H1 (cell line): ENCODE measurements at regions not wholly inside any gene's neighbourhood (a gene's known extent, or its start where the extent isn't known, plus 50 kb on each side); places are given as distances from the start of the nearest gene placed in this dataset.

Experiments used
- EP300 ChIP-seq, 2 experiments: IDR thresholded peaks; 1 replicate in 1 of 2; 2 replicates in 1 of 2; pipeline ENCODE4 v1.6.1; 2011 to 2012; ENCODE audit warnings: low read depth in 2 of 2, low read length in 2 of 2, mild to moderate bottlenecking in 2 of 2, borderline replicate concordance in 1 of 2, inconsistent platforms in 1 of 2, moderate library complexity in 1 of 2
- GTF2F1 ChIP-seq: IDR thresholded peaks from 2 replicates; pipeline ENCODE4 v1.6.1; 2012; ENCODE audit warnings: low read depth, low read length, improper control_type of control experiment, borderline replicate concordance
- JUN ChIP-seq: IDR thresholded peaks from 2 replicates; pipeline ENCODE4 v1.6.1; 2011; ENCODE audit warnings: low read depth, mild to moderate bottlenecking, improper control_type of control experiment, low read length
- JUND ChIP-seq: IDR thresholded peaks from 2 replicates; pipeline ENCODE4 v1.6.1; 2011; ENCODE audit warnings: mild to moderate bottlenecking, improper control_type of control experiment, low read length
- MAFK ChIP-seq: IDR thresholded peaks from 2 replicates; pipeline ENCODE4 v1.6.1; 2012; ENCODE audit warnings: low read depth, mild to moderate bottlenecking, improper control_type of control experiment, low read length
- NRF1 ChIP-seq: IDR thresholded peaks from 2 replicates; pipeline ENCODE4 v1.6.1; 2011; ENCODE audit warnings: mild to moderate bottlenecking, low read depth, low read length, improper control_type of control experiment
- POLR2A ChIP-seq, 2 experiments: IDR thresholded peaks; 1 replicate in 1 of 2; 2 replicates in 1 of 2; pipeline ENCODE4 v1.6.1; 2011; ENCODE audit warnings: low read depth in 2 of 2, low read length in 2 of 2, mild to moderate bottlenecking in 2 of 2; ENCODE audit errors: control extremely low read depth in 1 of 2
- POLR2AphosphoS5 ChIP-seq: IDR thresholded peaks from 2 replicates; pipeline ENCODE4 v1.6.1; 2011; ENCODE audit warnings: low read depth, low read length
- POU5F1 ChIP-seq: IDR thresholded peaks from 2 replicates; pipeline ENCODE4 v1.6.1; 2011; ENCODE audit warnings: low read depth, mild to moderate bottlenecking, low read length, moderate library complexity
- TCF12 ChIP-seq: IDR thresholded peaks from 2 replicates; pipeline ENCODE4 v1.6.1; 2011; ENCODE audit warnings: low read depth, mild to moderate bottlenecking, low read length
- TF ChIP-seq, protein P1 (sequence below), 3 experiments: IDR thresholded peaks; 1 replicate in 2 of 3; 2 replicates in 1 of 3; pipeline versions ENCODE4 v1.5.1 to v1.6.1; 2011; ENCODE audit warnings: low read length in 3 of 3, mild to moderate bottlenecking in 3 of 3, inconsistent platforms in 2 of 3, low read depth in 1 of 3, moderate library complexity in 1 of 3; ENCODE audit not compliant: insufficient read depth in 1 of 3; ENCODE audit errors: control extremely low read depth in 1 of 3
- TF ChIP-seq, protein P2 (sequence below): IDR thresholded peaks from 2 replicates; pipeline ENCODE4 v1.6.1; 2012; ENCODE audit warnings: inconsistent platforms

DNA sequence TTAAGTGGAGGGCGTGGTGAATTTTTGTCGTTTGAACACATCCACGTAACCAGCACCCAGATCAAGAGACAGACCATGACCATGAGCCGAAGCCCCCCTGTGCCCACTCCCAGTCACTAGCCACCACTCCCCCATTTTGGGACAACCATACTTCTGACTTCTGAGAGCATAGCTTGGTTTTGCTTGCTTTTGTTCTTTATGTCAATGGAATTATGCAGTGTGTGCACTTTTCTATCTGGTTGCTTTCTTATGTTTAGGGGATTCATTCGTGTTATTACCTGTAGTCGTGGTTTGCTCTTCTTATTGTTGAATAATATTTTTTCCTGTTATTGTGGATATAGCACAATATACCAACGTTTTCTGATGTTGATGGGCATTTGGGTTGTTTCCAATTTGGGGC, 141.7 kb downstream of the GLI2 start:
- TF ChIP-seq POLR2A (IDR thresholded peaks at IDR 0.05; ENCODE audit: control extremely low read depth in 1 of 2, low read depth in 2 of 2, low read length in 2 of 2), result no peak
- no peak for TF ChIP-seq JUN
- TF ChIP-seq, protein P1, sequence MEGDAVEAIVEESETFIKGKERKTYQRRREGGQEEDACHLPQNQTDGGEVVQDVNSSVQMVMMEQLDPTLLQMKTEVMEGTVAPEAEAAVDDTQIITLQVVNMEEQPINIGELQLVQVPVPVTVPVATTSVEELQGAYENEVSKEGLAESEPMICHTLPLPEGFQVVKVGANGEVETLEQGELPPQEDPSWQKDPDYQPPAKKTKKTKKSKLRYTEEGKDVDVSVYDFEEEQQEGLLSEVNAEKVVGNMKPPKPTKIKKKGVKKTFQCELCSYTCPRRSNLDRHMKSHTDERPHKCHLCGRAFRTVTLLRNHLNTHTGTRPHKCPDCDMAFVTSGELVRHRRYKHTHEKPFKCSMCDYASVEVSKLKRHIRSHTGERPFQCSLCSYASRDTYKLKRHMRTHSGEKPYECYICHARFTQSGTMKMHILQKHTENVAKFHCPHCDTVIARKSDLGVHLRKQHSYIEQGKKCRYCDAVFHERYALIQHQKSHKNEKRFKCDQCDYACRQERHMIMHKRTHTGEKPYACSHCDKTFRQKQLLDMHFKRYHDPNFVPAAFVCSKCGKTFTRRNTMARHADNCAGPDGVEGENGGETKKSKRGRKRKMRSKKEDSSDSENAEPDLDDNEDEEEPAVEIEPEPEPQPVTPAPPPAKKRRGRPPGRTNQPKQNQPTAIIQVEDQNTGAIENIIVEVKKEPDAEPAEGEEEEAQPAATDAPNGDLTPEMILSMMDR (IDR thresholded peaks at IDR 0.05; ENCODE audit: control extremely low read depth in 1 of 3, insufficient read depth in 1 of 3, low read depth in 1 of 3, low read length in 3 of 3), result no peak
- no peak for TF ChIP-seq POLR2AphosphoS5
- TF ChIP-seq TCF12, result no peak
- TF ChIP-seq GTF2F1, result no peak
- no peak for TF ChIP-seq POU5F1
- TF ChIP-seq MAFK, result no peak
- TF ChIP-seq EP300 (IDR thresholded peaks at IDR 0.05; ENCODE audit: borderline replicate concordance in 1 of 2, low read depth in 2 of 2, low read length in 2 of 2), result no peak
- no peak for TF ChIP-seq NRF1
- no peak for TF ChIP-seq JUND
- TF ChIP-seq, protein P2, sequence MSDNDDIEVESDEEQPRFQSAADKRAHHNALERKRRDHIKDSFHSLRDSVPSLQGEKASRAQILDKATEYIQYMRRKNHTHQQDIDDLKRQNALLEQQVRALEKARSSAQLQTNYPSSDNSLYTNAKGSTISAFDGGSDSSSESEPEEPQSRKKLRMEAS, result no peak
